CD4-positive, alpha-beta T cell treated with Interleukin-6 at 100 ng/mL for 8 hours (primary cell): ENCODE measurements at regions not wholly inside any gene's neighbourhood (a gene's known extent, or its start where the extent isn't known, plus 50 kb on each side); places are given as distances from the start of the nearest gene placed in this dataset.
A peak's percentile ranks its signal among the peaks of the same experiment; 100 is the strongest.

Experiments
- DNase-seq: peaks from one replicate; pipeline ENCODE4 v3.0.0-alpha.2; 2020; ENCODE audit warnings: mixed read lengths, low spot score

GRCh38 chr13:73251626-73252265, 192.9 kb downstream of the KLF5 start:
- no peak for DNase-seq

DNA sequence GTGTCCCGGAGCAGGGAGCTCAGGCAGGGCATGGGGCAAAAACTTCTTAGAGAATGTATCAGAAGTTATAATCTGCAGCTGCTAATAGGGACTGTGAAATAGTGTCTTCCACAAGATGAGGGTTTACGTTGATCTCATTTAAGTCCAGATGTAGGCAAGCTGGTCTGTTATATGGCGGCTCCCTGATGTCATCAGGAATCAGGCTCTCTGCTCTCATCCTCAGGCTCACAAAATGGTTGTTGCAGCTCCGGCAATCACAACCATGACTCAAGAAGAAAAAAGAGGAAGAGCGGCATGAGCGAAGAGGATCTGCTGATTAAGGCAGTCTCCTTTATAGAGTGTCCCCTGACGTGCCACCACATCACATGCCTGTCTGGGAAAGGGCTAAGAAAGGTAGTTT, 191.3 kb downstream of the KLF5 start:
- DNase-seq = no peak

DNA sequence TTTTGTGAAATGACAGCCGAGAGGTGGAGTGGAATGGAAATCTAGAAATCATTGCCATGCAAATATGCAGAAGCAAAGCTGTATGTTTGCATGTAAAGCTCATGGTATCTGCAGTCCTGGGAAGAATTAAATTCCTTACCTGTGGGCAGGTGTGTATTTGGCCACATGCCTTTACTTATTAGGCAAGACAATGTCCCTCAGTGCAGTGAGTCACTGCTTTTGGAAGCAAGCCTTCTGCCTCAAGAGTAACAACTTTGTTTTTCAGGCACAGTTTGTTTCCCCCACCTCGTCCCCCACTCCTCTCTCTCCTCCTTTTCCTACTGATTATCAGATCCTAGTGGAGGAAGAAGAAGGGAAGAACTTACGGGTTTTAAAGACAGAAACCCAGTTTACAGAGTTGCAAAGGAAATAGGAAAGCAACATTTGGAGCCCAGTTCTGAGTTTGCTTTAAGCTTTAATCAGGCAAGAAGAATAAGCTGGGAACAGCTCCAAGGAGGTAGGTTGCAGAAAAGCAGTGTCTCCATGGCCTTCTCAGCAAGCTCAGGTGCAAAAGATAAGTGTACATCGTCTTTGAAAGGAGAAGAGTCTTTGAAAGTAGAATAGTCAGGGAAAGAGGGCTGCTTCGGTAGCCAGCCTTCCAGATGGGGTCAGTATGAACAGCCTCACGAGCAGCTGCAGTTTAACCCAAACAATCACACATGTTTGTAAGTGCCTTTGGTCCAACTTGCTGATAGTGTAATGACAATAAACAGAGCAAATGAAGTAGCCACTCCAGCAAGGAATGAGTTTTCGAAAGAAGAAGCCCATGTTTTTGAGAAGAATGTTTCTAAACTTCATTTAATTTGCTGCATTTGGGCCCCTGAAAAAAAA, 190.1 kb downstream of the KLF5 start:
- DNase-seq = no peak

- no peak for DNase-seq
Observed at GRCh38 chr13:73248154-73248553, 189.3 kb downstream of the KLF5 start.

- DNase-seq = no peak
Observed at GRCh38 chr13:73245246-73245645, 186.4 kb downstream of the KLF5 start.

- no peak for DNase-seq
Observed at GRCh38 chr13:73244467-73244866, 185.7 kb downstream of the KLF5 start.

DNA sequence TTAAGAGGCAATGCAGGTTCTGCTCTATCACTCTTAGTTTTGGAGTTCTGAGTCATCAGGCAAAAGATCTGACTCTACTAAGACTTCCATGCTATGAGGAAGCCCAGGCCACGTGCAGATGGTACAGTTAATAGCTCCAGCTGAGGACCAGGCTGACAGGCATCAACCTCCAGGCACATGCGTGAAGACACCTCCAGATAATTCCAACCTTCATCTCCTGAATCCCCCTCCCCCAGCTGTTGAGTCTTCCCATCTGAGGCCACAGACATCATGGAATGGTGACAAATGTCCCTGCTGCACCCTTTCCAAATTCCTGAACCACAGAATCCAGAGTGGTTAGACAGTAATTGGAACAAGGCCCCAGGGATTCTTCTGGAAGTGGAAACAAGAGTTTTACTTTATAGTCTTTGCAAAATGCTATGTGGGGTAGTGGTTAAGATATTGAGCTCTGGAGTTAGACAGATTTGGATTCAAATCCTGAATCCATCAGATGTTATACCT, 183.8 kb downstream of the KLF5 start:
- DNase-seq = no peak

DNA sequence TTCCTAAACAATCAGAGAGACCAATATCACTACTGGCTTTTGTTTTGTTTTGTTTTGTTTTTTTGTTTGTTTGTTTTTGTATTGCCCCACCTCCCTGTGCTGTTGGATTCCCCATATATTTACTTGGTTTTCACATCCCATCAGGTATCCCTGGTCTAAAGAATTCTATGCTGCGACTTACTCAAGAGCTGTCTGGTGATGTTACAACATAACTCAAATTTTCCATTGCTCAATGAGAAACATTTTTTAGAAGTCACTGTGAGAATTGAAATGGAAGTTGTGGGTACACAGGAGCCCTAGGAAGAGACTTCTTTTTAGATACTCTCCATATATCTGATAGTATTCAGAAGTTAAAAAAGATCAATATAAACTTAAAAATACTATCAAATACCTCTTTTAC, 181.4 kb downstream of the KLF5 start:
- DNase-seq = no peak

GRCh38 chr13:73235385-73235784, 176.6 kb downstream of the KLF5 start:
- DNase-seq = no peak

DNA sequence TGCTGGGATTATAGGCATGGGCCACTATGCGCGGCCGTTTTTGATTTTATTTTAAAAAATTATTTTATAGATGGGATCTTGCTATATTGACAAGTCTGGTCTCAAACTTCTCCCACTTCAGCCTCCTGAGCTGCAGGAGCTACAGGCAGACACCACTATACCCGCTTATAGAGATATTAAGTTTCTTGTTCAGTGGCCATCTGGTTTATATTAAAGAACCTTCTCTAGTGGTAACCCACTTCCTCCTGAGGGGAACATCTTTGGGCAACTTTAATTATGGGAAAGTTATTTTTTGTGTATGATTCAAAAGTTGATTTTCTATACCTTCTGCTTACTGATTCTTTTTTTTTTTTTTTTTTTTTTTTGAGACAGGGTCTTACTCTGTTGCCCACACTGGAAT, 172.7 kb downstream of the KLF5 start:
- no peak for DNase-seq

DNA sequence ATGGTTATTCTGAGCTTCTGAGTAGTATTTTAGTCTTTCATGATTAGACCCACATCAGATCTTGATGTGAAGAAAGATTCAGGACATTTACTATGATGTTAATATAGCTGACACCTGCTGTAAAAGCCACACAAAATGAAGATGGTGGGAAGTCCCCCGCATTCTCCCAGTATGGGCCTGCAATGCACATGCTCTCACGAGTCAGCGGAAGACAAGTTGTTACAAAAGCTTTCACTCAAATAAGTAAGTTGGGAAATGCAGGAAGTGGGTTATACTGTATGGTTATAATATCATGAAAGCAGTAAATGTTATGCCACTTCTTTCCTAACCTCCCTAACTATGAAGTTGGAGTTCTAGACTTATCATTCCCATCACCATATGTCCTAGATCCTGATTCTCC, 171.9 kb downstream of the KLF5 start:
- DNase-seq = peak; percentile 24

DNA sequence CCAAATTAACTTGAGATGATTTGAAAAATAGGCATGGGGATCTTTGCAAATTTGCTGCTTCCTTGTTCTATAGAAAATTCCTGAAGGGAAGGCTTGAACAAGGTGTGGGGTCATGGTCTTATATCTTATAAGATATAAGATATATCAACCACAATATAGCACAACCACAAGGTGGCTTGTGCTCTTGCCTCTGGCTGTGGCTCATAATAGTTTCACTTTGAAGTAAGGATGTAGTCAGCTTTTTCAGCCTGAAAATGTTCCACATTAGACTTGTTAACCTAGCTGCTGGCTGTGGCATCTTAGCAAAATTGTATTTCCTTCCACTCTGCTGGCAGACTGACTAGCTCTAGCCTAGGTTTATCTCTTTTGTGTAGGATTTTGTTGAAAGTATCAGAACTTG, 169.7 kb downstream of the KLF5 start:
- DNase-seq = peak; percentile 43

GRCh38 chr13:73225990-73226389, 167.2 kb downstream of the KLF5 start:
- DNase-seq = no peak

DNA sequence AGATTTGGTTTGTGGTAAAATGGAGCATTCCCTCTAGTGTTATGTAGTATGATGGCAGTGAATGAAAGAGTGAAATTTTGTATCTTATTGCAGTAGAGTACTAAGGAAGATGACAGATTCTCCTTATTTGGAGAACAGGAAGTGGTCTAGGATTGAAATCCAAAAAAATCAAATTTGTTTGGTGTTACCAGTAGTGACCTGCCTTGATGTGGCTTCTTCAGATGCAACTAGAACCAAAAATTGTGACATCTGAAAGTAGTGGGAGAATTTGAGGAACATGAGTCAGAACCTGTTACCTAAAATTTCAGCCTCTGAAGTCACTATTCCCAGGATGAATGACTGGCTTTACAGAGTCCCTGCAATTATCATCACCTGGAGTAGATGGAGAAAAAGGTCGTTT, 165.9 kb downstream of the KLF5 start:
- no peak for DNase-seq

GRCh38 chr13:73223372-73223781, 164.6 kb downstream of the KLF5 start:
- DNase-seq = no peak

DNA sequence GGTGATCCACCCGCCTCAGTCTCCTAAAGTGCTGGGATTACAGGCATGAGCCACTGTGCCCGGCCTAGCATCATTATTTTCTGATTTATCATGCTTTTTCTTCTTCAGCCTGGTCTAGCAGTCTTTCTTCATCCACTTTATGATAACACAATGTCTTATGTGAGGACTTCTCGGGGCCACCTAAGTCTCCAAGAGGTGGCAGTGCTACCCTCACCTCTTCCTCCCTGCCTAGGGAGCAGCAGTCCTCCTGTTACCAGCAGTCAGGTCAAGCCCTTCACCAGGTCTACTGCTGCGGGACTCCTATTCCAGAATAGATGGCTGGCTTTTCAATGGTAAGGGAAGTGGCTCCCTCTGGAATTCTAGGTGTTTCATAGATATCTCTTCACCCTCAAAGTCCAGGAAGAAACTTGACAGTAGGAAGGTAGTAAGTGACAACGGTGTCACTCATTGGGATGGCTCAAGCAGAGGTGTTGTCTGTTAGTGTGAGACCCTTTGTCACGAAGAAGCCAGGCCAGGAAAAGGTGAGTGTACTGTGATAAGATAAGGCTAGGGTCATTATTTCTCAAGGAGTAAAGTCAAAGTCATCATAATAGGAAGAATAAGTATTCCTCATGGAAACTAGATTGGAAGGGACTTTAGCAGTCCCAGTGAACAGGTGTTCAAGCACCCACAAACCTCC, 164.0 kb downstream of the KLF5 start:
- DNase-seq = no peak

- DNase-seq = no peak
Observed at GRCh38 chr13:73220966-73221720, 162.3 kb downstream of the KLF5 start.

GRCh38 chr13:73218181-73218580, 159.4 kb downstream of the KLF5 start:
- DNase-seq = no peak

DNA sequence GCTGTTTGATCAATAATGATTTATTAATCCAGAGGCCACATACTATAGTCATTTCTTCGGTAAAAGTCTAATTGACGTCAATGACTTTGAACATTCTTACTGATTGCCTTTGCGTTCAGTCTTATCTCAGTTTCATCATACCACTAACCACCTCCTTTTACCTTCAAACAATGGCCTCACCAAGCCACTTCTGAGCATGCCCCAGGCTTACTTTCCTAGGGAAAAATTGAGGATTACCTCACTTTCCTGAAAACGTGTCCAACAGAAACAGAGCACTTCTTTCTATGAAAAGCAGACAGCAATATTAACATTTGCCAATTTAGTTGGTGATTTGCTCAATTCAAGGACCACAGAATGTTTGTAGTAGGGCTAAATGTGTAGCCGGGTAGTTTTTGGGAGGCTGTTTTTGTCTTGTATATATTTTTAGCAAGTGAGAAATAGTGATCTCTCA, 157.6 kb downstream of the KLF5 start:
- DNase-seq = no peak

- DNase-seq = no peak
Observed at GRCh38 chr13:73215823-73216222, 157.0 kb downstream of the KLF5 start.

DNA sequence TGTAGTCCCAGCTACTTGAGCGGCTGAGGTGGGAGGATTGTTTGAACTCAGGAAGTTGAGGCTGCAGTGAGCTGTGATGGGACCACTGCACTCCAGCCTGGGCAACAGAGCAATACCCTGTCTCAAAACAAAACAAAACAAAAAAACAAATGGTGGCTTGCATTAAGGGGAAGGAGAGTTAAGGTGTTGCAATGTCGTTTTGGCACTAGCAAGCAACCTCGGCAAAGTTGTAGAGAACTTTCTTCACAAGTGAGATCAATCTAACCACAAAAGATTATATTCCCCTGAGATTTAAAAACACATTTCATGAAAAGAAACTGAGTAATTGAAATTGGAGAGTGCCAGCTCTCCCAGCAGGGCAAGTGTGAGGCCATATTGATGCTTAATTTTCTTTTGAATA, 153.7 kb downstream of the KLF5 start:
- no peak for DNase-seq
